NB4 (cell line): ENCODE measurements at regions not wholly inside any gene's neighbourhood (a gene's known extent, or its start where the extent isn't known, plus 50 kb on each side); places are given as distances from the start of the nearest gene placed in this dataset.

Source experiments
- DNase-seq: peaks from one replicate; pipeline ENCODE4 v3.0.0; 2010; ENCODE audit warnings: low read depth
- H3K4me3 ChIP-seq: one replicate; pipeline ENCODE4 v1.5.1; 2011; ENCODE audit warnings: mild to moderate bottlenecking, low read depth, low read length, moderate library complexity
- CTCF ChIP-seq: IDR thresholded peaks from one replicate; pipeline ENCODE4 v1.5.1; 2012; ENCODE audit warnings: low read depth, low read length
- MAX ChIP-seq: IDR thresholded peaks from 2 replicates; pipeline ENCODE4 v1.6.1; 2011; ENCODE audit warnings: low read depth, low read length
- MYC ChIP-seq: IDR thresholded peaks from 2 replicates; pipeline ENCODE4 v1.6.1; 2011; ENCODE audit warnings: low read depth, low read length
- POLR2A ChIP-seq: IDR thresholded peaks from 2 replicates; pipeline ENCODE4 v1.6.1; 2011; ENCODE audit warnings: mild to moderate bottlenecking; ENCODE audit not compliant: insufficient read length; ENCODE audit errors: extremely low read depth

- DNase-seq, result no peak
- no peak overlapping the region for H3K4me3 ChIP-seq
- TF ChIP-seq POLR2A, result no peak
- no peak for TF ChIP-seq MYC
- TF ChIP-seq MAX, result no peak
- TF ChIP-seq CTCF, result no peak
Observed at GRCh38 chr5:115398719-115399118, 102.3 kb upstream of the CCDC112 start.

- no peak overlapping the region for H3K4me3 ChIP-seq
- TF ChIP-seq MYC (no peak), POLR2A (no peak), MAX (no peak), CTCF (no peak)
- no peak for DNase-seq
Observed at GRCh38 chr5:115396688-115397087, 100.2 kb upstream of the CCDC112 start.

GRCh38 chr5:115396081-115396480 lies 99.6 kb upstream of the CCDC112 start:
- TF ChIP-seq CTCF (no peak), MAX (no peak), MYC (no peak), POLR2A (no peak)
- no peak overlapping the region for H3K4me3 ChIP-seq
- DNase-seq, result no peak

GRCh38 chr5:115394531-115394930 lies 98.1 kb upstream of the CCDC112 start:
- no peak overlapping the region for H3K4me3 ChIP-seq
- no peak for DNase-seq
- no peak for TF ChIP-seq POLR2A

- no peak overlapping the region for H3K4me3 ChIP-seq
- TF ChIP-seq MYC (no peak), POLR2A (no peak), CTCF (no peak), MAX (no peak)
- DNase-seq, result no peak
Observed at GRCh38 chr5:115393239-115393638, 96.8 kb upstream of the CCDC112 start.

GRCh38 chr5:115392611-115393010 lies 96.2 kb upstream of the CCDC112 start:
- TF ChIP-seq MAX (no peak), CTCF (no peak)
- no peak overlapping the region for H3K4me3 ChIP-seq
- DNase-seq, result no peak
